Lower leg skin (tissue), 4 donors: ENCODE measurements at regions not wholly inside any gene's neighbourhood (a gene's known extent, or its start where the extent isn't known, plus 50 kb on each side); places are given as distances from the start of the nearest gene placed in this dataset.
A peak's percentile ranks its signal among the peaks of the same experiment; 100 is the strongest.
"Not testable (repeated sequence)": the region's sequence is repeated elsewhere in the genome, so short reads cannot be mapped to it uniquely, and the experiment has no call there.

Source experiments
- DNase-seq, 2 donors: peaks; one replicate each; pipeline ENCODE4 v3.0.0-alpha.2; 2019; ENCODE audit warnings: low spot score in 2 of 2
- H3K4me3 ChIP-seq: fragments of 200-600 bp; sonication (generic); 2 replicates; pipeline ENCODE4 v1.5.1; 2017; ENCODE audit warnings: mild to moderate bottlenecking, low read depth; ENCODE audit not compliant: poor library complexity, severe bottlenecking
- CTCF ChIP-seq, 3 donors: fragments of 450-650 bp; IDR thresholded peaks; one replicate each; pipeline ENCODE4 v1.5.1; 2016; ENCODE audit warnings: antibody characterized with exemption in 3 of 3, mild to moderate bottlenecking in 3 of 3, moderate library complexity in 2 of 3
- POLR2A ChIP-seq, 2 donors: fragments of 450-650 bp; IDR thresholded peaks; one replicate each; pipeline ENCODE4 v1.6.1; 2016 to 2017; ENCODE audit warnings: antibody characterized with exemption in 2 of 2, mild to moderate bottlenecking in 1 of 2, moderate library complexity in 1 of 2
- WGBS, 2 donors: methylation state at CpG; one replicate each; pipeline ENCODE4 v1.1.5; 2018; 5-methylcytosine and 5-hydroxymethylcytosine counted together
- intact Hi-C: fragments of 100-400 bp; cut with DNase I; formaldehyde crosslinking; loops from one replicate; pipeline ENCODE4 v1.15.0; 2023; ENCODE audit warnings: low total_unique reads

DNA sequence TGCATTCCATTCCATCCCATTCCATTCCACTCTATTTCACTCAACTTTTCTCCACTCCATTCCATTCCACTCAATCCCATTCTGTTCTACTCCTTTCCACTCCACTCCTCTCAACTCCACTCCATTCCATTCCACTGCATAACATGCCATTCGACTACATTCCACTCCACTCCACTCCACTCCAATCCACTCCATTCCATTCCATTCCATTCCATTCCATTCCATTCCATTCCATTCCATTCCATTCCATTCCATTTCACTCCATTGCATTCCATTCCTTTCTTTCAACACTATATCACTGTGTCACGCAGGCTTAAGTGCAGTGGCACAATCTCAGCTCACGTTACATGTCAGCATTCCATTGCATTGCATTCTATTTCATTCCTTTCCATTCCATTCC is 1430.4 kb downstream of the TSPY10 start:
- intact Hi-C loops, DNase-seq, H3K4me3 ChIP-seq: not testable (repeated sequence)
- 15% methylated on average over 3 of the region's 3 CpGs; no CpG with 5 or more reads in 1 of the 2 donors for WGBS, 2 donors

GRCh38 chrY:10973422-10973821 is 1445.7 kb downstream of the TSPY10 start:
- TF ChIP-seq CTCF (IDR thresholded peaks at IDR 0.05), result no peak
- TF ChIP-seq POLR2A (IDR thresholded peaks at IDR 0.05), result no peak
- WGBS, 2 donors, result 75% methylated on average over 10 of the region's 10 CpGs; no CpG with 5 or more reads in 1 of the 2 donors
- DNase-seq, result peak in 1 of 2 donors; percentile 78

GRCh38 chrY:10986655-10987054 is 1459.0 kb downstream of the TSPY10 start:
- intact Hi-C loops, result no loop called here
- no peak for TF ChIP-seq POLR2A (IDR thresholded peaks at IDR 0.05)
- no peak for TF ChIP-seq CTCF (IDR thresholded peaks at IDR 0.05)
- H3K4me3 ChIP-seq, result no peak overlapping the region
- DNase-seq, result no peak
- 0 to 72% methylated on average over 1 to 2 of the region's 2 CpGs for WGBS, 2 donors

More at GRCh38 chrY:10973422-10973821, 1445.7 kb downstream of the TSPY10 start:
- intact Hi-C loops, result no loop called here
- H3K4me3 ChIP-seq, result no peak overlapping the region

- no peak overlapping the region for H3K4me3 ChIP-seq
- intact Hi-C loops, result no loop called here
- no peak for DNase-seq
- TF ChIP-seq CTCF (IDR thresholded peaks at IDR 0.05), result no peak
- no peak for TF ChIP-seq POLR2A (IDR thresholded peaks at IDR 0.05)
- 25% methylated on average over 1 of the region's 1 CpG; no CpG with 5 or more reads in 1 of the 2 donors for WGBS, 2 donors
Measured at GRCh38 chrY:10987626-10988025, 1459.9 kb downstream of the TSPY10 start.

- intact Hi-C loops, result no loop called here
- WGBS, 2 donors, result 0 to 37% methylated on average over 1 to 2 of the region's 2 CpGs
- no peak overlapping the region for H3K4me3 ChIP-seq
- TF ChIP-seq POLR2A (IDR thresholded peaks at IDR 0.05) (no peak), CTCF (IDR thresholded peaks at IDR 0.05) (no peak)
- DNase-seq, result no peak
Measured at GRCh38 chrY:10993955-10994354, 1466.3 kb downstream of the TSPY10 start.

DNA sequence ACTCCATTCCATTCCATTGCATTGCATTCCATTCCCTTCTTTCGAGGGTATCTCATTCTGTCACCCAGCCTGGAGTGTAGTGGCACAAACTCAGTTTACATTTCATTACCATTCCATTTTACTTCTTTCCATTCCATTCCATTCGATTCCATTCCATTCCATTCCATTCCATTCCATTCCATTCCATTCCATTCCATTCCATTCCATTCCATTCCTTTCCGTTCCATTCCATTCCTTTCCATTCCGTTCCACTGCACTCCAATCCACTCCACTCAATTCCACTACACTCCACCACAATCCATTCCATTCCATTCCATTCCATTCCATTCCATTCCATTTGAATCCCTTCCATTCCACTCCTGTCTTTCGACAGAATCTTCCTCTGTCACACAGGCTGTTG is 1472.0 kb downstream of the TSPY10 start:
- H3K4me3 ChIP-seq, DNase-seq, intact Hi-C loops: not testable (repeated sequence)
- 44% methylated on average over 5 of the region's 5 CpGs; no CpG with 5 or more reads in 1 of the 2 donors for WGBS, 2 donors

DNA sequence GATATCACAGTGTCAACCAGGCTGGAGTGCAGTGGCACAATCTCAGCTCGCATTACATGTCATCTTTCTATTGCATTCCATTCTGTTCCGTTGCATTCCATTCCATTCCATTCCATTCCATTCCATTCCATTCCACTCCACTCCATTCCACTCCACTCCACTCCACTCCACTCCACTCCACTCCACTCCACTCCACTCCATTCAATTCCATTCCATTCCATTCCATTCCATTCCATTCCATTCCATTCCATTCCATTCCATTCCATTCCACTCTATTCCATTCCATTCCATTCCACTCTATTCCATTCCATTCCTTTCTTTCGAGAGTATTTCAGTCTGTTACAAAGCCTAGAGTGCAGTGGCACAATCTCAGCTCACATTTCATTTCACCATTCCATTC is 1486.5 kb downstream of the TSPY10 start:
- H3K4me3 ChIP-seq, DNase-seq, intact Hi-C loops: not testable (repeated sequence)
- WGBS, 2 donors, result 51% methylated on average over 3 of the region's 3 CpGs; no CpG with 5 or more reads in 1 of the 2 donors
